ENCODE measurements at regions not wholly inside any gene's neighbourhood (a gene's known extent, or its start where the extent isn't known, plus 50 kb on each side); places are given as distances from the start of the nearest gene placed in this dataset.

DNA sequence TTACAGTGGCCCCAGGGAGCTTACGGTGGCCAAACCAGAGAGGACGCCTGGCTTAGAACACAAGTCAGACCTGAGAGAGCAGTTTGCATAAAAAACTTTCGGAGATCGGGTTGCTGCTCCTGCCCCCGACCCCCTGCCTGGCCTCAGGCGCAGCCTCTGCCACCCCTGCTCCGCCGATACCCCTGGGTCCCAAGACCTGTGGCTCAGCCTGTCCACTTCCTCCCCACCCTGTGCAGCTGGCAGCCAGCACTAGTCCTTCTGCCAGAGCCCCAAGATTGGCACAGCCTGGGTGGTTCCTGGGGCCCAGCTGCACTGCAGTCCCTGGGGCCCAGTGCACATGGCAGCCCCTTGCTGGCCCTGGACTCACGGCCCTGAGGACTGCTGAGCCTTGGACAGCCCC is 56.2 kb upstream of the SOX1 start:
- POLR2A ChIA-PET, result no interaction called here
- Mint-ChIP-seq H3K27me3 (no peaks in the 10 kb centered on the region), H3K4me1 (ENCODE audit: low read depth) (no peaks in the 10 kb centered on the region), H3K4me3 (no peak overlapping the region), H3K27ac (no peak overlapping the region), H3K9me3 (peaks cover 9% of the 10 kb centered on the region), H3K36me3 (no peaks in the 10 kb centered on the region)
- intact Hi-C loops (cut with micrococcal nuclease), result no loop called here
- CTCF ChIA-PET, result no interaction called here
- no peak for DNase-seq

DNA sequence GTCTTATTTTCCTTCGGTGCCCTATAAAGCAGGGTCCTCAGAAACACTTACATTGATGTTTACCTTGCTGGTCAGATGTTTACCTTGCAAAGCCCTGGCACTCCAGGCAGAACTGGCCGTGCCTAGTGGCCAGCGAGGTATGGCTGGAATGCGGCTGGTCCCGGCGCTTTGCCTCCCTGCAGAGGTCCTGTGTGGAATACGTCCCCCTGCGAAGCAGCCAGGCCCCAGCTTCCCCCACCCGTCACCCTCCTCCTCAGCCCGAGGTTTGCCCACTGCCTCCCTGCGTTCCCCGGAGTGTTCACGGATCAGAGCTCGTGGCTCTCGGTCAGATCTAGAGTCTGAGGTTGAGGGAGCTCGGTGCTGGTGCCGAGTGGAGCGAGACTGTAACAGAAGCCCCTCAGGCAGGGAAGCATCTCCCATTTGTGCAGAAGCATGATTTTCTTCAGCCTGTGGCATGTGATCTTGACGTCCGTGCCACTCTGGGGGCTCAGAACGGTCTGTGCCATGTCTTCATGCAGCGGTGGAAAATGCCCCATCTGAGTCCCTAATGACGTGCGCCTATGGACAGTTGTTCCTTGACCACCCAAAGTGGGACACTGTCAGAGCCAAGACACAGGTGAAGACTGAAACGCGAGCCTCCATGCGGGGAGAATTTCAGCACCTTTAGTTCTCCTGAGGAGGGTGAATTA is 54.8 kb upstream of the SOX1 start:
- ChIA-PET CTCF (no interaction called here), POLR2A (no interaction called here)
- no peak overlapping the region for H3K4me3 Mint-ChIP-seq
- H3K36me3 Mint-ChIP-seq, result no peaks in the 10 kb centered on the region
- H3K27ac Mint-ChIP-seq, result no peak overlapping the region
- no peaks in the 10 kb centered on the region for H3K4me1 Mint-ChIP-seq (ENCODE audit: low read depth)
- peaks cover 3% of the 10 kb centered on the region for H3K9me3 Mint-ChIP-seq
- no peaks in the 10 kb centered on the region for H3K27me3 Mint-ChIP-seq
- intact Hi-C loops (cut with micrococcal nuclease), result no loop called here
- DNase-seq, result no peak

DNA sequence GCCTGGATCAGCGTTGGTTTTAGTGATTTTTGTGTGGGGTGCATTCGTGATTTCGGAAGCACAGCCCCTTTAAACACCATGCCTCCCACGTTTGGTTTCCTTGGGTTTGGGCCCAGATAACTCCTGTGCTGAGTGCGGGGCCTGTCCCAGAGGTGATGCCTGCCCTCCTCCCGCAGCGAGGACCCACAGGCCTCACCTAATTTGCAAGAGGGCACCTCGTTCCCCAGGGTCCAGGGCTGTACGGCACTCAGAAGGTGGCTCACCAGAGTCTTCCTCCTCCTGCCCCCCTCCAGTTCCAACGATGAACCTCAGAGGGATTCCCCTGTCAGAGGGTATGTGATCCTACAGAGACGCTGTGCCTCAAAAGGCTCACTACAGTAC is 54.3 kb upstream of the SOX1 start:
- CTCF ChIA-PET, result no interaction called here
- Mint-ChIP-seq H3K4me1 (ENCODE audit: low read depth) (no peaks in the 10 kb centered on the region), H3K36me3 (no peaks in the 10 kb centered on the region), H3K9me3 (peaks cover 3% of the 10 kb centered on the region), H3K27me3 (no peaks in the 10 kb centered on the region), H3K27ac (no peak overlapping the region), H3K4me3 (no peak overlapping the region)
- intact Hi-C loops (cut with micrococcal nuclease), result no loop called here
- no peak for DNase-seq
- POLR2A ChIA-PET, result no interaction called here

DNA sequence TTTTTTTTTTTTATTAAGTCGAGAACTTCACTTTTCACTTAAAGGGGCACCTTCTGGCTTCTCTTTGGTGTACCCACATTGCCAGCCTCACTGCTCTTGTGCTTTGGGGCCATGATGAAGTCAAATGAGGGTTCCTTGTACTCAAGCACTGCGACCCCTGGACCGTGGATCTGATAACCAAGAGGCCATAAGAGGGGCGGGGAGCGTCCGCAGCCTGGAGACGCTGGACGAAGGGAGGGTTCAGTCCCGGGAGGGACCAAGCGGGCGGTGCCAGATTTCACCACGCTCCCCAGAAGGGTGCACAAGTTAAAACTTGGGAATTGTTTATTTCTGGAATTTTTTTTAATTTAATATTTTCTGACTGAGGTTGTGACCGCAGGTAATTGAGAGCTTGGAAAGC is 53.3 kb upstream of the SOX1 start:
- Mint-ChIP-seq H3K36me3 (no peaks in the 10 kb centered on the region), H3K27me3 (no peaks in the 10 kb centered on the region), H3K9me3 (peaks cover 3% of the 10 kb centered on the region), H3K4me3 (no peak overlapping the region), H3K4me1 (ENCODE audit: low read depth) (no peaks in the 10 kb centered on the region), H3K27ac (no peak overlapping the region)
- intact Hi-C loops (cut with micrococcal nuclease), result no loop called here
- DNase-seq, result no peak
- ChIA-PET POLR2A (no interaction called here), CTCF (no interaction called here)

DNA sequence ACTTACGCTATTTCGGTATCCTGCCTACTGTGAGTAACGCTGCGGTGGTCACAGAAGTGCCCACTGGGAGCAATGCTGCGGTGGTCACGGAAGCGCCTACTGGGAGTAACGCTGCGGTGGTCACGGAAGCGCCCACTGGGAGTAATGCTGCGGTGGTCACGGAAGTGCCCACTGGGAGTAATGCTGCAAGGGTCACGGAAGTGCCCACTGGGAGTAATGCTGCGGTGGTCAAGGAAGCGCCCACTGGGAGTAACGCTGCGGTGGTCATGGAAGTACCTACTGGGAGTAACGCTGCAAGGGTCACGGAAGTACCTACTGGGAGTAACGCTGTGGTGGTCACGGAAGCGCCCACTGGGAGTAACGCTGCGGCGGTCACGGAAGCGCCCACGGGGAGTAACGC is 52.1 kb upstream of the SOX1 start:
- POLR2A ChIA-PET, result no interaction called here

More for the DNA sequence above, 52.1 kb upstream of the SOX1 start:
- Mint-ChIP-seq H3K36me3 (no peaks in the 10 kb centered on the region), H3K4me3 (no peak overlapping the region), H3K4me1 (ENCODE audit: low read depth) (no peaks in the 10 kb centered on the region), H3K9me3 (peaks cover 3% of the 10 kb centered on the region), H3K27ac (no peak overlapping the region), H3K27me3 (peaks cover 2% of the 10 kb centered on the region)
- no peak for DNase-seq
- intact Hi-C loops (cut with micrococcal nuclease), result no loop called here
- CTCF ChIA-PET, result no interaction called here
